NT2/D1 (cell line): ENCODE measurements at regions not wholly inside any gene's neighbourhood (a gene's known extent, or its start where the extent isn't known, plus 50 kb on each side); places are given as distances from the start of the nearest gene placed in this dataset.
"Not testable (repeated sequence)": the region's sequence is repeated elsewhere in the genome, so short reads cannot be mapped to it uniquely, and the experiment has no call there.

Experiments used
- SUZ12 ChIP-seq: IDR thresholded peaks from 2 replicates; pipeline ENCODE4 v1.6.1; 2011; ENCODE audit not compliant: insufficient read length, insufficient read depth; ENCODE audit errors: extremely low read depth
- YY1 ChIP-seq: IDR thresholded peaks from 2 replicates; pipeline ENCODE4 v1.6.1; 2011; ENCODE audit not compliant: insufficient read length, insufficient read depth
- ZNF274 ChIP-seq: IDR thresholded peaks from 2 replicates; pipeline ENCODE4 v1.6.1; 2011; ENCODE audit warnings: mild to moderate bottlenecking, low read depth, low read length

DNA sequence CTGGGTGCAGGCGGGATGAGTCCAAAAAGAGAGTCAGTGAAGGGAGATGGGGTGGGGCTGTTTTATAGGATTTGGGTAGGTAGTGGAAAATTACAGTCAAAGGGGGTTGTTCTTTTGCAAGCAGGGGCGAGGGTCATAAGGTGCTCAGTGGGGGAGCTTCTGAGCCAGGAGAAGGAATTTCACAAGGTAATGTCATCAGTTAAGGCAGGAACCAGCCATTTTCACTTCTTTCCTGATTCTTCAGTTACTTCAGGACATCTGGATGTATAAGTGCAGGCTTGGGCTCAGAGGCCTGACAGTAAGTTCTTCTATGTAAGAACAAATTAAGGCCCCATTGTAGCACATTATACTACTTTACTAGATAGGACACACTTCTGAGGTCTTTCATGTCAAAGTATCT, 231.2 kb upstream of the NRXN1 start:
- TF ChIP-seq SUZ12, YY1, ZNF274: not testable (repeated sequence)
